ENCODE measurements at regions not wholly inside any gene's neighbourhood (a gene's known extent, or its start where the extent isn't known, plus 50 kb on each side); places are given as distances from the start of the nearest gene placed in this dataset.

DNA sequence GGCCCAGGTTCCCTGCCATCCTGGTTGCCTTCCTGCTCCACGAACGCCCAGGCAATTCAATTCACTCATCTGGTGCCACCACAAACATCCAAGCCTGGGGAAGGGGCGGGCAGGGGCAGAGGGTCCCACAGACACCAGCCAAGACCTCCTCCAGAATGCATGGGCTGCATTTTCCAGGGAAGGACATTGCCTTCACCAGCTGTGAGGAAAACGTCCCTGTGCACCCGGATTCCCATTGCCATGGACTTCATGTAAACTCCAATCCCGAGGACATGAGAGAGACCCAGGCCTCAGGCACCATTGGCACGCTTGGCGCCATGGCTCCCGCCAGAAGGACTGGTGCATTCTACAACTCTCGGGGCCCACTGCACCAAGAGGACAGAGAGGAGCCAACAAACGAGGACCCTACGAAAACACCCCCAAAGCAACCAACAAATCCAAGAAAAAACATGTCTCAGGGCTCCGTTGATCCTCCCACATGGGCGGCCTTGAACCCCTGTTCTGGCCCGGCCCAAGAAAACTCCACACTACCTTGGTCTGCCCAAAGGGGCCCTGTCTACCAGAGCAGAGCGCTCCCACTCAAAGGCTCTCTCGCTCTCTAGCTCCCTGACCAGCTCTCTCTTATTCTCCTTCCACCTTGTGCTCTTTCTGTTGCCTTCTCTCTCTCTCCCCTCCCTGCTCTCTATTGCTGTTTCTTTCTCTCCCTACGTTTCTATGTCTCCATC lies 183.9 kb downstream of the ALG10 start:
- Mint-ChIP-seq H3K36me3 (ENCODE audit: low read depth) (no peaks in the 10 kb centered on the region), H3K4me1 (ENCODE audit: low read depth) (no peaks in the 10 kb centered on the region), H3K9me3 (ENCODE audit: low read depth) (peaks cover 55% of the 10 kb centered on the region), H3K4me3 (ENCODE audit: unreplicated experiment) (no peak overlapping the region), H3K27me3 (ENCODE audit: low read depth) (no peaks in the 10 kb centered on the region), H3K27ac (ENCODE audit: unreplicated experiment) (no peak overlapping the region)
- no peak for DNase-seq (ENCODE audit: low spot score)
- TF ChIP-seq, protein P1, sequence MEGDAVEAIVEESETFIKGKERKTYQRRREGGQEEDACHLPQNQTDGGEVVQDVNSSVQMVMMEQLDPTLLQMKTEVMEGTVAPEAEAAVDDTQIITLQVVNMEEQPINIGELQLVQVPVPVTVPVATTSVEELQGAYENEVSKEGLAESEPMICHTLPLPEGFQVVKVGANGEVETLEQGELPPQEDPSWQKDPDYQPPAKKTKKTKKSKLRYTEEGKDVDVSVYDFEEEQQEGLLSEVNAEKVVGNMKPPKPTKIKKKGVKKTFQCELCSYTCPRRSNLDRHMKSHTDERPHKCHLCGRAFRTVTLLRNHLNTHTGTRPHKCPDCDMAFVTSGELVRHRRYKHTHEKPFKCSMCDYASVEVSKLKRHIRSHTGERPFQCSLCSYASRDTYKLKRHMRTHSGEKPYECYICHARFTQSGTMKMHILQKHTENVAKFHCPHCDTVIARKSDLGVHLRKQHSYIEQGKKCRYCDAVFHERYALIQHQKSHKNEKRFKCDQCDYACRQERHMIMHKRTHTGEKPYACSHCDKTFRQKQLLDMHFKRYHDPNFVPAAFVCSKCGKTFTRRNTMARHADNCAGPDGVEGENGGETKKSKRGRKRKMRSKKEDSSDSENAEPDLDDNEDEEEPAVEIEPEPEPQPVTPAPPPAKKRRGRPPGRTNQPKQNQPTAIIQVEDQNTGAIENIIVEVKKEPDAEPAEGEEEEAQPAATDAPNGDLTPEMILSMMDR (IDR thresholded peaks at IDR 0.05): no peak

DNA sequence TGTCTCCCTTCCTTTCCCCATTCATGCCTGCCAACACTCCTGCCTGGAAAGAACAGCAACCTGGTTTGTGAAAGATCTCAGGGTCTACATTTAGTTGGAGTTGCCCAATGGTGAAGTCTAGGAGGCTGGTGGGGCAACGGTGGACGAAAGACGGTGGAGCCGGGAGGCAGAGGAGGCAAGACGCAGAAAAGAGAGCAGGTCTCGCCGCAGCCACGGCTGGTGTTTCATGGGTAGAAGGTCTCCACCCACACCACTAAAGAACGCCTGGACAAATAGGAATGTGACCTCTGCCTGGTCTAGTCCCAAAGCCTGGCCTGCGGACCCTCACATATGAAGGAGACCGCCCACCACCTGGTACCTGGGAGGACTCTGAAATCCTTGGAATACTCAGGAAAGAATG lies 185.6 kb downstream of the ALG10 start:
- Mint-ChIP-seq H3K4me3 (ENCODE audit: unreplicated experiment) (no peak overlapping the region), H3K4me1 (ENCODE audit: low read depth) (no peaks in the 10 kb centered on the region), H3K36me3 (ENCODE audit: low read depth) (no peaks in the 10 kb centered on the region), H3K9me3 (ENCODE audit: low read depth) (peaks cover 57% of the 10 kb centered on the region), H3K27ac (ENCODE audit: unreplicated experiment) (no peak overlapping the region), H3K27me3 (ENCODE audit: low read depth) (no peaks in the 10 kb centered on the region)
- TF ChIP-seq, protein P1 (IDR thresholded peaks at IDR 0.05): no peak
- no peak for DNase-seq (ENCODE audit: low spot score)

DNA sequence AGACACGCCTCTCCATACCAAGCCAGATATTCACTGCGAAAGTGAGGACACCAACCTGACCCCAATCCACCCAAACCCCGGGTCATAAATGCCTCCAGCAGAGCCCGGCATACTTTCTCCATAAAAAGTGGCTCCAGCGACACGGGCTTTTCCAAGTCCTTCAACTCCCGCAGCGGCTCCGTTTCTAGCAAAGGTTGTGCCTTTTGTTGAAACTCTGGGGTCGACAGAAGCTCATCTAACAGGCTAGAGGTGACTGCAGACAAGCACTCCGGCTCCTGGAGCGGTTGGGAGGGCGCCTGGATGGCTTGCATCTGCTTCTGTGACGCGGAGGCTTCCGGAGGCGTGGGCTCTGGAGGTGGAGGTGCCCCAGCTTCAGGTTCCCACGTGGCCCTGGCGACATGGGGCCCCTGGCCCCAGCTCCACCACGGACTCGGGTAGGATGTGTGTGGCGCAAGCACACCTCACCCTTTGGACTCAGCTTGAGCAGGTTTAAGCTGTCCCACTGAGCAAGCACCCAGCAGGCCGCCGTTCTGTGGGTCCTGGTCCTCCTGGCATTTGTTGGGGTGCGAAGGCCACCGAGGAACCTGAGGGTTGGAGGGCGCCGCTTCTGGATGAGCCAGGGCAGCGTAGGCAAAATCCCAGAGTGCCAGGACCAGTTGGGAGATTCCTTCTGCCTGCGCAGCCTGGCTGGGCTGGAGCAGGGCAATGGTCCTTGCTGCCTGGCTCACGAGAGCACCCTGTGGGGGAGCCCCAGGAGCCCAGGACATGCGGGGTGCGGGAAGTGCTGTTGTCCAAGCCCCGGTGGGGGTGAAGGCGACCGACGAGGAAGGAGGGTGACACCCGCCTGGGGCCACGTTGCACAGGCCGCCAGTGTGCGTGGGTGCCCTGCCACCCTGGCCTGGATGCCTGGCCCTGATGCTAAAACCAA lies 186.3 kb downstream of the ALG10 start:
- H3K36me3 Mint-ChIP-seq (ENCODE audit: low read depth): no peaks in the 10 kb centered on the region
- peaks cover 54% of the 10 kb centered on the region for H3K9me3 Mint-ChIP-seq (ENCODE audit: low read depth)
- no peak for DNase-seq (ENCODE audit: low spot score)
- no peaks in the 10 kb centered on the region for H3K27me3 Mint-ChIP-seq (ENCODE audit: low read depth)
- H3K4me1 Mint-ChIP-seq (ENCODE audit: low read depth): no peaks in the 10 kb centered on the region
- no peak overlapping the region for H3K4me3 Mint-ChIP-seq (ENCODE audit: unreplicated experiment)
- H3K27ac Mint-ChIP-seq (ENCODE audit: unreplicated experiment): no peak overlapping the region
- TF ChIP-seq, protein P1 (IDR thresholded peaks at IDR 0.05): no peak

DNA sequence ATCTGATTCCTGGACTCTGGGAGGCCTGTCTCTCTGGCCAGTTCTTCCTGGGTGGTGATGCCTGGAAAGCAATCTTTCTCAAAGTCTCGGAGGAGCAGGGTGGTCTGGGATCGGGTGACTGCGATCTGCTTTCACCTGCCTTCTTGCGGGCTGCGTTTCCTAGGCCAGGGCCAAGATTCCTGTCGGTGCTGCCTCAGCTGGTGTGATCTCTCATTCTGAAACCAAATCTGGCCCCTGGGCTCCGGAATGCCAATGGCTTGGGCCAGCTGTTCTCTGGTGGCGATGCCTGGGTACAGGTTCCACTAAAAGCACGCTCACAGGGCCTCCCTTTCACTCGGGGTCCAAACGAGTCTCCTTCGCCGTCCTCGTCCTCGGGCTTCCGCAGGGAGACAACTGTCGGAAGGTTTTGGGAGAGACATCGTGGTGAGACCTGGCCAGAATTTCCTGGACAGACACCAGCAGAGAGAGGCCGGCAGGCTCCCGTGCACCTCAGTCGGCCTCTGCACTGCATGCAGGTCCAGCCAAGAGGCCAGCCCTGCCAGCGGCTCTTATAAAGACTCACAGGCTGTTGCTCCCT lies 187.1 kb downstream of the ALG10 start:
- H3K36me3 Mint-ChIP-seq (ENCODE audit: low read depth): no peaks in the 10 kb centered on the region
- no peak overlapping the region for H3K4me3 Mint-ChIP-seq (ENCODE audit: unreplicated experiment)
- TF ChIP-seq, protein P1 (IDR thresholded peaks at IDR 0.05): no peak
- peaks cover 50% of the 10 kb centered on the region for H3K9me3 Mint-ChIP-seq (ENCODE audit: low read depth)
- no peaks in the 10 kb centered on the region for H3K27me3 Mint-ChIP-seq (ENCODE audit: low read depth)
- no peak for DNase-seq (ENCODE audit: low spot score)
- H3K27ac Mint-ChIP-seq (ENCODE audit: unreplicated experiment): no peak overlapping the region
- no peaks in the 10 kb centered on the region for H3K4me1 Mint-ChIP-seq (ENCODE audit: low read depth)

DNA sequence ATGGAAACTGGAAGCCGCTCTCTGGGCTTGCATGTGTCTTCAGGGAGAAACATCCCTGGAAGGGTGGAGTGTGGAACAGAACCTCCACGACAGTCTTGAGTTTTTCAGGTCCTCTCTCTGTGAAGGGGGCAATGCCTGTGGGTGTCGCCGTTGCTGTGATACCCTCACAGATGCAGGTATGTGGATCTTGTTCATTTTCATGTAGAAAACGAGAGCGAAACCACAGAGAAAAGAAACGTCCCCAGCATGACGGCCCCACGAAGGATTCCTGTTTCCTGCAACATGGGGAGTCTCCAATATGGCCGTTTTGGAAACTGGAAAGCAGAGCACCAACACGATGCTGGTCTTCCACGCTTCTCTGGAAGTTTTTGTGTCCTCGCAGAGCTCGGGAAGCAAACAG lies 187.9 kb downstream of the ALG10 start:
- TF ChIP-seq, protein P1 (IDR thresholded peaks at IDR 0.05): no peak
- Mint-ChIP-seq H3K9me3 (ENCODE audit: low read depth) (peaks cover 48% of the 10 kb centered on the region), H3K4me3 (ENCODE audit: unreplicated experiment) (no peak overlapping the region), H3K27me3 (ENCODE audit: low read depth) (no peaks in the 10 kb centered on the region), H3K4me1 (ENCODE audit: low read depth) (no peaks in the 10 kb centered on the region), H3K36me3 (ENCODE audit: low read depth) (no peaks in the 10 kb centered on the region), H3K27ac (ENCODE audit: unreplicated experiment) (no peak overlapping the region)
- DNase-seq (ENCODE audit: low spot score): no peak

Data from chondrocyte (in vitro differentiated cells).